ENCODE measurements at regions not wholly inside any gene's neighbourhood (a gene's known extent, or its start where the extent isn't known, plus 50 kb on each side); places are given as distances from the start of the nearest gene placed in this dataset.
A peak's percentile ranks its signal among the peaks of the same experiment; 100 is the strongest.

DNA sequence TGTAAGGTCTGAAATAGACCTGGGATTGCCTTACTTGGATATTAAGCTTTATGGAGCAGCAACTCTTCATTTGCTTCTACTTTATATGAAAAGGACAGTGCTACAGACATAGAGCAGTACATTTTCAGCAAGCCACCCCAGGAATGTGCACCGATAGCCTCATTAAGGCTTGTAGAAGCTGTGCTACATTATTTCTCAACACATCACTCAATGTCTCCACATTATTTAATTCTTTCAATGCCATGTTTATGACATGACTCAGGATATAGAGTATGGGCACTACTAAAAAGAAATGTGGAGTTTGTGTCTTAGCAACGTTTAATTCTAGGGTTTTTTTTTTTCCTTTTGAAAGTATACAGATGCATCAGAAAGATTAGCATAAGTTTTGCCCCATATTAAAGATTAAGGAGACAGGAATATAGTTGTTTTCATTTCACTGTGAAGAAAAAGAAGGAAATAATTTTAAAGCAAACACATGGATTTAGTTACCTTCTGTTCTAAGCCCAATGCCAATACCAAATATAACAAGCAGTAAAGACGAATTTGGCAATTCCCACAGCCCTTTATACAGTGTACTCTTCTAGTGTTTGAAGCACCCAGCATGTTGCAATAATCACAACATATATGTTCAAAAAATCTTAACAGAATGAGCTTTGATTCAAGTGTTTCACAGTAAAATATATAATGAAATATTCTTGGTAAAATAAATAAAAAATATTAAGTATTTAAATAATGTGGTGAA is 2140.1 kb upstream of the AGA start:
- DNase-seq (ENCODE audit: low spot score), result no peak

- DNase-seq (ENCODE audit: low spot score), result no peak
Measured at GRCh38 chr4:179583221-179583620, 2141.0 kb upstream of the AGA start.

GRCh38 chr4:179584101-179584500 is 2141.9 kb upstream of the AGA start:
- DNase-seq (ENCODE audit: low spot score), result no peak

DNA sequence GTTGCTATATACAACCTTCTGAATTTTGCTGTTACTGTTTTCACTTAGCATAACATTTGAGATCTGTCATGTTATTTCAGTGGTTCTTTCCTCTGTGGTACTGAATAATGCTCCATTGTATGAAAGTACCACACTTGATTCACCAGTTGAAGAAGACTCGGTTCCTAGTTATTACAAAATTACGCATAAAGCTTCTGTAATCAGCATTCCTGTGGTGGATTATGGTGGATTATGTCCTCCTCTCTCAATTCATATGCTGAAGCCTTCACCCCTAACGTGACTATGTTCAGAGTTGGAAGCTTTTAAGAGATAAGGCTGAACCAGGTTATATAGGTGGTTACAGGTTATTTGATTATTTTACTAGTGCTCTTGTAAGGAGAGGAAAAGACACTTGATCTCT is 2143.5 kb upstream of the AGA start:
- DNase-seq (ENCODE audit: low spot score), result no peak

GRCh38 chr4:179586460-179586859 is 2144.2 kb upstream of the AGA start:
- DNase-seq (ENCODE audit: low spot score), result no peak

GRCh38 chr4:179595671-179596410 is 2153.6 kb upstream of the AGA start:
- DNase-seq (ENCODE audit: low spot score), result no peak

- no peak for DNase-seq (ENCODE audit: low spot score)
Measured at GRCh38 chr4:179596621-179597020, 2154.4 kb upstream of the AGA start.

- no peak for DNase-seq (ENCODE audit: low spot score)
Measured at GRCh38 chr4:179597301-179597700, 2155.1 kb upstream of the AGA start.

GRCh38 chr4:179601671-179602070 is 2159.4 kb upstream of the AGA start:
- no peak for DNase-seq (ENCODE audit: low spot score)

GRCh38 chr4:179605196-179605595 is 2163.0 kb upstream of the AGA start:
- DNase-seq (ENCODE audit: low spot score), result no peak

GRCh38 chr4:179607003-179607402 is 2164.8 kb upstream of the AGA start:
- DNase-seq (ENCODE audit: low spot score), result no peak

DNA sequence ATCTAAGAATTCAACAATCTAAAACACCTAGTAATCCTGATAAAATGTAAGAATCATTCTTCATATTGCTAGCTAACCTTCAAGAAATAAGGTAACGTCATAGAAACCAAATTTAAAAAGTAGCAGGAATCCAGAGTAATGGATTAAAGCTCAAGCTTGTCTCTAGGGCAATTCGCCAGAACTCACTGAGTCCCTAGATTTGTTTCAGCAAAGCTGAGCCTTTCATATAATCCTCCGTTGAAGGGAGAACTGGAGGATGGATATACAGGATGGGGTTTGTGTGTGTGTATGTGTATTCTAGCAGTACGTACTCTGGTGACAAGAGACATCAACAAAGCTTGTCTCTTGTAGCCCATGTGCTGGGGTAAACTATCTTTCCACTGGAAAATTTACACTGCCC is 2173.5 kb upstream of the AGA start:
- DNase-seq (ENCODE audit: low spot score), result no peak

GRCh38 chr4:179618966-179619365 is 2176.7 kb upstream of the AGA start:
- DNase-seq (ENCODE audit: low spot score), result no peak

DNA sequence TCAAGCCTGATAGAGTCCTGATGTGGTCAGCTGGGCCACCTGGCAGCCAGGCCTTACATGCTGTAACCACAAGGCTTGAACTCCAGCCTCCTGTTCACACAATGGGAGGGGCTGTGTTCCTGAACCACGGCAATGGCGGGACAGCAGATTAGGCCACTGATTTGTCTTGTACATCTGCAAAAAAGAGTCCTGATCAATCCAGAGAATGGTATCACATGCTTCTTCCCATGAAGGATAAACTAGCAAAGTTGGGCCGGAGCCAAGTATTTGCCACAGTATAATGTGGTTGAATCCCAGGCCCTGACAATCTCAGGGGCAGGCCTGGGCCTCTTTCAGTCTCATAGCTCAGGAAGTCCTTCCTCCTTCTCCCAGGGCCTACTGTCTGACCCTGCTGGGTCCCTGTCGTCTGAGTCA is 2182.5 kb upstream of the AGA start:
- DNase-seq (ENCODE audit: low spot score), result peak; percentile 7

DNA sequence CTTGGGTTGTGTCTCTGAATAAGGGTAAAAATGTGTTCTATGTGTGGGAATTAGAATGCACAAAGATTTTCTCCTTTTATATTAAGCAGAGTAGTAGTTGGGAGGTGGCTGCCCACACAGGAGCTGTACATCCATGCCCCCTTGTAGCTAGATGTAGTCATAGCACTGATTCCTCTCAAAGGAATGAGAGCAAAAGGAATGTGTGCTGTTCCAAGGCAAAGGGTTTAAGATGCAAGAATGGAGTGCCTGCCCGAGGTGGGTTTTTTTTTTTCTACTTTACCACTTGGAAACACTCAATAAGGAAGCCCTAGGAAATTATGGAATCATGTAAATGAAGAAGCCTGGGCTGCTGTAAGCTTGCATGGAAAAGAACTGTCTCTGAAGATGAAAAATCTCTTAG is 2183.2 kb upstream of the AGA start:
- peak; percentile 12 for DNase-seq (ENCODE audit: low spot score)

GRCh38 chr4:179626687-179627086 is 2184.4 kb upstream of the AGA start:
- DNase-seq (ENCODE audit: low spot score), result no peak

DNA sequence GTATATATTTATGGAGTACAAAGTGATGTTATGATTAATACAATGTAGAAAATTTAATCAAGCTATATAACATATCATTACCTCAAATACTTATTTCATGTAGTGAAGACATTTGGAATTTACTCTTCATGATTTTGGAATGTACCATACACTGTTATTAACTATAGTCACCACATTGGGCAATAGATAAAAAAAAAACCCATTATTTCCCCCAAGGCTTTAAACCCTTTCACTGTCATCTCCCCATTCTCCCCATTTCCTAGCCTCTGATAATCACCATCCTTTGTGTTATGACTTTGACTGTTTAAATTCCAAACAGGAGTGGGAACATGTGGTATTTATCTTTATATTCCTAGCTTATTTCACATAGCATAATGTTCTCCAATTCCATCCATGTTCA is 2189.1 kb upstream of the AGA start:
- DNase-seq (ENCODE audit: low spot score), result no peak

GRCh38 chr4:179634862-179635261 is 2192.6 kb upstream of the AGA start:
- DNase-seq (ENCODE audit: low spot score), result no peak

DNA sequence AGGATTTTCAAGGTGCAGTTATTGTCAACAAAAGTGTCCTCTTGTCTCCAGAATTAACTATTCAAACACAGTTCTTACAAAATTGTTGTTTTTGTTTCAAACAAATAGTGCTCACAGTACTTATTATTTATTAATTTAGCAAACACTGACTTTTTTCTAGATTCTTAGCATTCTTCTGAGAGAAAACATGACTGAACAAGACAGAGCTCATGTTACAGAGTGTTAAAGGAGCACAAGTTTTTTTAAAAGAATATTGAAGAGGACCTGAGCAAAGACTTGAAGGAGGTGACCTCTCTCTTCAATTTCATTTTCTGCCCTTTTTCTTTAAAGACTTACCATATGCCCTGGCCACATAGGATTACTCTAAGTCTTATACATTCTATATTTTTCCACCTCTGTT is 2220.3 kb upstream of the AGA start:
- no peak for DNase-seq (ENCODE audit: low spot score)

DNA sequence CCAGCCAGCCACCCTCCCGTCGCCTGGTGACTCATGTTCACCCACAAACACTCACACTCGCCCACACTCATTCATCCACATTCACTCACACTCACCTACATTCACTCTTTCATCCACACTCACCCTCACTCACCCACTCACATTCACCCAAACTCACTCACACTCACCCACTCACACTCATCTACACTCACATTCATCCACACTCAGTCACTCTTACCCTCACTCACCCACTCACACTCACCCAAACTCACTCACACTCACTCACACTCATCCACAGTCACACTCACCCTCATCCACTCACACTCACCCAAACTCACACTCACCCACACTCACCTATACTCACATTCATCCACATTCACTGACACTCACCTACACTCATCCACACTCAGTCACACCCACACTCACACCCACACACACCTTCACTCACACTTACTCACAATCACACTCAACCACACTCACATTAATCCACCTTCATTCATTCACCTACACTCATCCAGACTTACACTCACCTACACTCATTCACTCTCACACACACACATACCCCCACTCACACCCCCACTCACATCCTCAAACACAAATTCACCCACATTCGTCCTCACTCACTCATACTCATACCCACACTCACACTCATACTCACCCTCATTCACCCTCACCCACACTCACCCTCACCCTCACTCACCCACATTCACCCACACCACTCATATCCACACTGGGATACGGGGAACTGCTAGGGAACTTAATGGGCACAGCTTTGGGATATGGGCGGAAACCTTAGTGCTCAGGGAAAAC is 2221.6 kb upstream of the AGA start:
- DNase-seq (ENCODE audit: low spot score), result no peak

- no peak for DNase-seq (ENCODE audit: low spot score)
Measured at GRCh38 chr4:179664430-179665027, 2222.3 kb upstream of the AGA start.

DNA sequence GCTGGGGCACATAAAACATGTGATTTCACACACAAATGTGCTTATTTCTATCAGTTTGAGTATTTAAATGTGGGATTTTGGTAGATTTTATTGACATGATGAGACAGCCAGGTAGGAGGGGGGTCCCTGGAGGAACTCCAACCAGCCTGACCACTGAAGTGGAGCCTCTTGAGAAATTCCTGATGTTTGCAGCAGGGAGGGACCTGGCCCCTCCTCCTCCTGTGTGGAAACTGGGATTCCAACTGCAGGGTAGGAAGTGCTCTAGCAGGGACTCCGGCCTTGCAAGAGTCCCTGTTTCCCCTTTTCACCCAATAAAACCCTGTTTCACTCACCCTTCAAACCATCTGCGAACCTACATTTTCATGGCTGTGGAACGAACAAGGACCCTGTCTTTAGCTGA is 2224.0 kb upstream of the AGA start:
- no peak for DNase-seq (ENCODE audit: low spot score)

- no peak for DNase-seq (ENCODE audit: low spot score)
Measured at GRCh38 chr4:179671609-179672008, 2229.4 kb upstream of the AGA start.
